Adrenal gland (tissue), 9 donors: ENCODE measurements at regions not wholly inside any gene's neighbourhood (a gene's known extent, or its start where the extent isn't known, plus 50 kb on each side); places are given as distances from the start of the nearest gene placed in this dataset.
"Not testable (repeated sequence)": the region's sequence is repeated elsewhere in the genome, so short reads cannot be mapped to it uniquely, and the experiment has no call there.

Experiments used
- DNase-seq, 7 donors: peaks; one replicate each; pipeline ENCODE4 v3.0.0-alpha.2; 2019 to 2020
- H3K27ac ChIP-seq, 5 donors: fragments of 200-600 bp; sonication (generic) in 4 of 5; 1 replicate in 3 of 5; 2 replicates in 2 of 5; pipeline versions ENCODE4 v1.5.1 to v1.8.0; 2016 to 2020; ENCODE audit warnings: mild to moderate bottlenecking in 1 of 5
- H3K27me3 ChIP-seq: fragments of 200-600 bp; 2 replicates; pipeline ENCODE4 v1.8.0; 2021
- H3K36me3 ChIP-seq, 2 donors: fragments of 200-600 bp; replicated peaks in 1 of 2; 1 replicate in 1 of 2; 2 replicates in 1 of 2; pipeline versions ENCODE4 v1.5.1 to v1.8.0; 2018 to 2022
- H3K4me1 ChIP-seq, 2 donors: fragments of 200-600 bp; replicated peaks in 1 of 2; 1 replicate in 1 of 2; 2 replicates in 1 of 2; pipeline versions ENCODE4 v1.5.1 to v1.8.0; 2018 to 2021
- H3K4me3 ChIP-seq, 4 donors: fragments of 200-600 bp; sonication (generic) in 3 of 4; one replicate each; pipeline ENCODE4 v1.5.1; 2016 to 2018
- H3K9me3 ChIP-seq, 3 donors: fragments of 200-600 bp; sonication (generic) in 1 of 3; replicated peaks in 1 of 3; 1 replicate in 2 of 3; 2 replicates in 1 of 3; pipeline versions ENCODE4 v1.5.1 to v1.8.0; 2016 to 2021
- POLR2A ChIP-seq, 2 donors: fragments of 450-650 bp; IDR thresholded peaks; one replicate each; pipeline ENCODE4 v1.6.1; 2017; ENCODE audit warnings: antibody characterized with exemption in 2 of 2, mild to moderate bottlenecking in 2 of 2, moderate library complexity in 1 of 2
- WGBS, 4 donors: extraction: QIAGEN DNeasy Blood & Tissue Kit in 2 of 4; methylation state at CpG; one replicate each; pipeline versions ENCODE4 v1.1.5 to v1.1.7; 2013 to 2017; 5-methylcytosine and 5-hydroxymethylcytosine counted together
- intact Hi-C, 2 donors: fragments of 100-400 bp; cut with DNase I; formaldehyde crosslinking; loops; one replicate each; pipeline versions ENCODE4 v1.14.1 to v1.15.0; 2022 to 2023
- TF ChIP-seq, protein P1 (sequence below), 6 experiments: fragments of 450-650 bp in 4 of 6; fragments of 200-600 bp in 2 of 6; sonication (generic) in 1 of 6; IDR thresholded peaks; 1 replicate in 5 of 6; 2 replicates in 1 of 6; pipeline versions ENCODE4 v1.5.1 to v1.8.0; 2016 to 2021; ENCODE audit warnings: antibody characterized with exemption in 6 of 6, mild to moderate bottlenecking in 2 of 6, moderate library complexity in 1 of 6
- donor health status: healthy with polysubstance abuse.
- donor health status: Bipolar disorder and iron deficiency.
- donor health status: DM: yes; HTN: yes; CAD: no.
- donor health status: DM: no; HTN: no; CAD: no.
- donor health status: DM: no; HTN: no; CAD: no.

- TF ChIP-seq, protein P1, sequence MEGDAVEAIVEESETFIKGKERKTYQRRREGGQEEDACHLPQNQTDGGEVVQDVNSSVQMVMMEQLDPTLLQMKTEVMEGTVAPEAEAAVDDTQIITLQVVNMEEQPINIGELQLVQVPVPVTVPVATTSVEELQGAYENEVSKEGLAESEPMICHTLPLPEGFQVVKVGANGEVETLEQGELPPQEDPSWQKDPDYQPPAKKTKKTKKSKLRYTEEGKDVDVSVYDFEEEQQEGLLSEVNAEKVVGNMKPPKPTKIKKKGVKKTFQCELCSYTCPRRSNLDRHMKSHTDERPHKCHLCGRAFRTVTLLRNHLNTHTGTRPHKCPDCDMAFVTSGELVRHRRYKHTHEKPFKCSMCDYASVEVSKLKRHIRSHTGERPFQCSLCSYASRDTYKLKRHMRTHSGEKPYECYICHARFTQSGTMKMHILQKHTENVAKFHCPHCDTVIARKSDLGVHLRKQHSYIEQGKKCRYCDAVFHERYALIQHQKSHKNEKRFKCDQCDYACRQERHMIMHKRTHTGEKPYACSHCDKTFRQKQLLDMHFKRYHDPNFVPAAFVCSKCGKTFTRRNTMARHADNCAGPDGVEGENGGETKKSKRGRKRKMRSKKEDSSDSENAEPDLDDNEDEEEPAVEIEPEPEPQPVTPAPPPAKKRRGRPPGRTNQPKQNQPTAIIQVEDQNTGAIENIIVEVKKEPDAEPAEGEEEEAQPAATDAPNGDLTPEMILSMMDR (IDR thresholded peaks at IDR 0.05), result no peak
- no peak for TF ChIP-seq POLR2A (IDR thresholded peaks at IDR 0.05)
- H3K27ac ChIP-seq, result no peak overlapping the region
- no peak overlapping the region for H3K4me3 ChIP-seq
- no peaks in the 10 kb centered on the region for H3K36me3 ChIP-seq
- DNase-seq, result no peak
- 83 to 88% (median 86%) methylated on average over 3 of the region's 3 CpGs for WGBS, 4 donors
- no peaks in the 10 kb centered on the region for H3K9me3 ChIP-seq
- intact Hi-C loops, result no loop called here
- no peaks in the 10 kb centered on the region for H3K4me1 ChIP-seq
- no peaks in the 10 kb centered on the region for H3K27me3 ChIP-seq
These were observed 234.1 kb upstream of the ACTBL2 start for GRCh38 chr5:57716661-57717060.

DNA sequence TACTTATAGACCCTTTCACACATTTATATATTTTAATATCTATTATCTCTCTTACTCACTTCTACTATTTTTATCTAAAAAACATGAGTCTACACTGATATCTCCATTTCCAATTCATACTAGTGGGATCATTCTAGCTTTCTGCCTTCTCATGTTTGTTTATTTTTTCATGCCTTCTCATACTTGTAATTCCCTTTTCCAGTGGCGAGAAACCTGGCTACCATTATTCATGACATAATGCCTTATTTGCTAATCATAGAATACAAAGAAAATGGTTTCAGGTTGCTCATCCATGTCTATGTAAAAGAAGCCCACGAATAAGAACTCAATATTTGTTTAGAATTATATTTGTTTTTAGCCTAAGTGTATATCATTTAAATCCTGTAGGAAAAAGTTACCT lies 232.7 kb upstream of the ACTBL2 start:
- Histone ChIP-seq H3K36me3 (no peaks in the 10 kb centered on the region), H3K4me1 (no peaks in the 10 kb centered on the region), H3K27ac (no peak overlapping the region), H3K4me3 (no peak overlapping the region), H3K27me3 (no peaks in the 10 kb centered on the region), H3K9me3 (no peaks in the 10 kb centered on the region)
- DNase-seq, result no peak
- WGBS, 4 donors, result 40 to 47% (median 47%) methylated on average over 2 of the region's 2 CpGs
- no peak for TF ChIP-seq POLR2A (IDR thresholded peaks at IDR 0.05)
- TF ChIP-seq, protein P1 (IDR thresholded peaks at IDR 0.05), result no peak
- intact Hi-C loops, result no loop called here

DNA sequence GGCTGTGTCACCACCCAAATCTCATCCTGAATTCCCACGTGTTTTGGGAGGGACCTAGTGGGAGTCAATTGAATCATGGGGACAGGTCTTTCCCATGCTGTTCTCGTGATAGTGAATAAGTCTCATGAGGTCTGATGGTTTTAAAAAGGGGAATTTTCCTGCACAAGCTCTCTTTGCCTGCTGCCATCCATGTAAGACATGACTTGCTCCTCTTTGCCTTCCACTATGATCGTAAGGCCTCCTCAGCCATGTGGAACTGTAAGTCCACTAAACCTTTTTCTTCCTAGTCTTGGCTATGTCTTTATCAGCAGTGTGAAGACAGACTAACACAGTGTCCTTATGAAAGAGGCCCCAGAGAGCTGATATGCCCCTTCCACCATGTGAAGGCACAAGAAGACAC lies 230.9 kb upstream of the ACTBL2 start:
- H3K4me1 ChIP-seq, result not testable (repeated sequence)

GRCh38 chr5:57711946-57712345 lies 229.3 kb upstream of the ACTBL2 start:
- WGBS, 4 donors, result 90 to 94% (median 93%) methylated on average over 1 of the region's 1 CpG
- no peaks in the 10 kb centered on the region for H3K36me3 ChIP-seq
- intact Hi-C loops, result no loop called here

More for the DNA sequence above, 230.9 kb upstream of the ACTBL2 start:
- intact Hi-C loops, H3K27ac ChIP-seq, H3K4me3 ChIP-seq, H3K9me3 ChIP-seq, H3K36me3 ChIP-seq, H3K27me3 ChIP-seq, DNase-seq: not testable (repeated sequence)
- 91 to 97% (median 95%) methylated on average over 3 of the region's 3 CpGs for WGBS, 4 donors

DNA sequence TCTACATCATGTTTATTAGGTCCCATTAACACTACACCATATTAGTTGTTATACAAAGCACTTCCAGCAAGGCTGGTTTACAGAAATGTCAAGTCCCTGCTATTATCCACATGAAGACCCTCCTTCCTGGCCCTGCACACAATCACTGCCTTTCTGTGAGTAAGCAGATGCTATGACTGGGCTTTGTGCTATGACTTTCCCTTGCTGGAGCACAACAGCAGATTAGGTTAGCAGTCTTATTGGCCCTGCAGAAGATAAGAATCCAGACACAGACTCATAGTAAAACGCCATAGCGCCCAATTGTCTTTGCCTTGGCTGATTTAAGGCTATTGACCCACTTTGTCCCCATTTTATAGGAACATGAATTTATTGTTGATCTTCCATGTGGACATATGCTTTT lies 228.9 kb upstream of the ACTBL2 start:
- intact Hi-C loops, result no loop called here
- no peak overlapping the region for H3K27ac ChIP-seq
- H3K27me3 ChIP-seq, result no peaks in the 10 kb centered on the region
- no peaks in the 10 kb centered on the region for H3K9me3 ChIP-seq
- TF ChIP-seq POLR2A (IDR thresholded peaks at IDR 0.05), result no peak
- TF ChIP-seq, protein P1 (IDR thresholded peaks at IDR 0.05), result no peak
- no peaks in the 10 kb centered on the region for H3K36me3 ChIP-seq
- WGBS, 4 donors, result 83 to 89% (median 86%) methylated on average over 2 of the region's 2 CpGs
- no peaks in the 10 kb centered on the region for H3K4me1 ChIP-seq
- no peak for DNase-seq
- H3K4me3 ChIP-seq, result no peak overlapping the region

More at GRCh38 chr5:57711946-57712345, 229.3 kb upstream of the ACTBL2 start:
- H3K27ac ChIP-seq, result no peak overlapping the region
- H3K4me3 ChIP-seq, result no peak overlapping the region
- H3K4me1 ChIP-seq, result no peaks in the 10 kb centered on the region
- no peak for DNase-seq
- TF ChIP-seq POLR2A (IDR thresholded peaks at IDR 0.05), result no peak
- TF ChIP-seq, protein P1 (IDR thresholded peaks at IDR 0.05), result no peak
- H3K27me3 ChIP-seq, result no peaks in the 10 kb centered on the region
- H3K9me3 ChIP-seq, result no peaks in the 10 kb centered on the region
